ENCODE measurements at regions not wholly inside any gene's neighbourhood (a gene's known extent, or its start where the extent isn't known, plus 50 kb on each side); places are given as distances from the start of the nearest gene placed in this dataset.
A peak's percentile ranks its signal among the peaks of the same experiment; 100 is the strongest.

DNA sequence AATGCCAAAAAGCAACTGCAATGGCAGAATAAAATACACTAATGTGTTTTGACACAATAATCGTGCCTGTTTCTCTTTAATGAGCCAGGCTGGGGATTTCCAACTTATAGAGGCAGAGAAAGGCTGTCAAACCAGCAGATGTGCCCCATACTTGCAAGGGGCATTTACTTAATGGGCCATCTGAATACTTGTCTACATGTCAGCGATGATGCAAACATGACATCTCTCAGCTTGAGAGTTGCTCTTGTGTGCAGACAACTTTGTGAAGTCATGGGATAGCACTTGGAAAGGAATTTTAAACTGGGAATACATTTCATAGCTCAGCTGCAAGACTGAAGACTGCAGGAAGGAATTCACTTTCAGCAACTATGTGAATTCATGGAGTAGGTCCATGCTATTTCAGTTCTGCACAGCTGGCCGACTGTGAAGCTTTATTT lies 127.4 kb upstream of the ADAMTS9 start:
- DNase-seq, result no peak
- TF ChIP-seq GATA1 (IDR thresholded peaks at IDR 0.05; ENCODE audit: low read depth, low read length), result no peak
- no peak for TF ChIP-seq POLR2A (IDR thresholded peaks at IDR 0.05; ENCODE audit: low read length)

DNA sequence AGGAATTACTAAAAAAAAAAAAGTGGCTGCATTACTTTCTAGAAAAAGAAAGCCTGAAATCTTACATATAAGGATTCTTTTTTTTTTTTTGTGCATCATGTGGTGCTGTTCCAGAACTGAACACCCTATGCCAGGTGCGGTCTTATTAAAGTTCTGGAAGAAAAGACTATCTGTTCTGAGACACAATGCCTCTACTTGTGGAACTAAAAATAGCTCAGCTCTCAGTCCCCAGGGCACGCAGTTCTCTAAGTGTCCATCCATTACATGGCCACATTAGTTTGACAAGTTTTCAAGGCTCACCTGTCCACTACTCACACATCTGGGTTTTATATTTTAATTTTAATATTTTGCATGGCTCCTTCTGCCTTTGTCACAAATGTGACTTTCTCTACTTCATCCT lies 126.6 kb upstream of the ADAMTS9 start:
- TF ChIP-seq GATA1 (IDR thresholded peaks at IDR 0.05; ENCODE audit: low read depth, low read length), result no peak
- TF ChIP-seq POLR2A (IDR thresholded peaks at IDR 0.05; ENCODE audit: low read length), result no peak

DNA sequence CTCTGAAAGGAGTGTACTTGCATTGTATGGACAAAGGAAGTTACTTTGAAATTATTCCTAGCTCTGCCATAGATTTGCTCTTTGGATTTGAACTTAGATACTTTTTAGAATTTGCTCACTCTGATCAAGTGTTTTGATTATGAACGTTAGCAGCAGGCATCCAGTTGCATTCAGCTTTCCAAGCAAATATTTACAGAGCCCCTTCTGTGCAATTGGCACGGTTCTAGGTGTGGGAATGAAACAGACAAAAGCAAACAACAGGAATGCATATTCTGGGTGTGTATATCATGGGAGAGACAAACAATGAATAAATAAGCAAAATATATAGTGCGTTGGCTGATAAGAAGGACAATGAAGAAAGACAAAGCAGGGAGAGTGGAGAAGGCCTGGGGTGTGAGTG lies 125.5 kb upstream of the ADAMTS9 start:
- TF ChIP-seq POLR2A (IDR thresholded peaks at IDR 0.05; ENCODE audit: low read length) (no peak), GATA1 (IDR thresholded peaks at IDR 0.05; ENCODE audit: low read depth, low read length) (no peak)
- DNase-seq, result no peak

More for the DNA sequence above, 126.6 kb upstream of the ADAMTS9 start:
- no peak for DNase-seq

DNA sequence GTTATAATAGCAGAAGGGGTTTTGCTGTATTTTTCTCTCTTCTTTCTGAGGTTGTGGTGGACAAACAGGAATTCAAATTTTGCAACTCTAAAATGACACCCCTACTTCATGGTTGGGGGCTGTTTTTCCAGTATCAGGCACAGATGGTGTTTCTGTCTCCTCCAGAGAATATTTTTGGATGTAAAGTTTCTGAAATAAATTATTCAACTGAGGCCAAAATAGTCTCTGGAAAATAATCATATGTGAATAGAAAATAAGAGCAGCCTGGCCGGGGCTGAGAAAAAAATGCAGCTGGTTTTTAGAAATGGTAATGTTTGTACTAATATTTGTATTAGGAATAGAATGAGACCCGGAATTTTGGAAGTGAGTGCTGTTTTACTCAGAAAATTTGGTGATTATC lies 121.3 kb upstream of the ADAMTS9 start:
- no peak for DNase-seq
- TF ChIP-seq GATA1 (IDR thresholded peaks at IDR 0.05; ENCODE audit: low read depth, low read length) (no peak), POLR2A (IDR thresholded peaks at IDR 0.05; ENCODE audit: low read length) (no peak)

DNA sequence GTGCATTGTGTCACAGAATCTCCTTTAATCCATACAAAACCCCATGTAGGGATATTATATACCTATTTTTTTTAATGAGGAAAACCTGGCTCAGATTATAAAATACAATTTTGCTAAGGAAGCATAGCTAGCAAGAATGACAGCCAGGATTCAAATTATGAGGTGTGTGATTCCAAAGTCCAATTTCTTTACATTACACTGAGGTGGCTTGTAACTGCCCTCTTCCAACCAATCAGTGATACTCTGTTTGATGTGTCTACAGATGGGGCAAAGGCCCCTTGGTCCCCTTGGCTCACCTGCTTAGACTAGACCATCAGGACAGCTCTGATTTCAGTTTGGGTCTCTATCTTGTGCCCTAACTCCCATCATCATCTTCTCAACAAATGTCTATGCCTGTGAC lies 120.3 kb upstream of the ADAMTS9 start:
- no peak for DNase-seq
- TF ChIP-seq POLR2A (IDR thresholded peaks at IDR 0.05; ENCODE audit: low read length) (no peak), GATA1 (IDR thresholded peaks at IDR 0.05; ENCODE audit: low read depth, low read length) (no peak)

DNA sequence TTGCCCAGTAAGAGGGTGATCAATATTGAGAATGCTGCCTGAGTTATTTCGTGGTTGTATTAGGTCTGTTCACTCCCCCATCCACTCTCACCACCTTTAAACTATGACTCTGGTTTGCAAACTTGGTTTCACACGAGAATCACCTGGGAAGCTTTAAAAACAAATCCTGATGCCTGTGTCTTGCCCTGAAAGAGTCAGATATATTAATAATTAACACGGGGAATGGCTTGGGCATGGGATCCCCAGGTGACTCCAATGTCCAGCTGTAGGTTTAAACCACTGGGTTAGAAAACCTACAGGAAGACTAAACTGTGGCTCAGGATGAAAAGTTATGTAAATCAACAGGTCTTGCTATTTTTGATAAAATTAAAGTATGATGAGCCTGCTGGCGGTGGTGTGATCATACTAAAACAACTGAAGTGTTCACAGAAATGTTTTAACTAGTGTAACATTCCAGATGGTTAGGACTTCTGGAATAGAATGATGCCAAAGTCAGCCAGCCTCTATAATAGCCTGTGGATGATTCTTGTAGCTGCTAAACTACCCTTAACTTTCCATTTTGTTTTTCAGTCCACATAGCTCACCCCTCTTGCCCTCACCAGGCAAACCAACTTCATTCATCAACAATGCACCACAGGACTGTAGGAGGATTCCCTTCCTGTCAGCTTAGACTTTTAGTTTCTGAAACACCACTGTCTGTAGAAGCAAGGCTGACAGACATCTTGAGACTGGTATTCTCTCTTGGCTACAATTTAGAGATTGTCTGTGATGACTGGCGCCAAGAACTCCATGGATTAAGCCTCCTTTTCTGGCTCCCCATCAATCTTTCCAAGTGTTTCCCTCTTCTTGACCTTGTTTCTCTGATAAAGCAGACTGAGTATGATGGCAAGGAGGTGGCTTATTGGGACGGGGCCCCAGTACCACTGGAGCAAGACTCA lies 119.1 kb upstream of the ADAMTS9 start:
- no peak for DNase-seq
- TF ChIP-seq POLR2A (IDR thresholded peaks at IDR 0.05; ENCODE audit: low read length) (no peak), GATA1 (IDR thresholded peaks at IDR 0.05; ENCODE audit: low read depth, low read length) (no peak)

DNA sequence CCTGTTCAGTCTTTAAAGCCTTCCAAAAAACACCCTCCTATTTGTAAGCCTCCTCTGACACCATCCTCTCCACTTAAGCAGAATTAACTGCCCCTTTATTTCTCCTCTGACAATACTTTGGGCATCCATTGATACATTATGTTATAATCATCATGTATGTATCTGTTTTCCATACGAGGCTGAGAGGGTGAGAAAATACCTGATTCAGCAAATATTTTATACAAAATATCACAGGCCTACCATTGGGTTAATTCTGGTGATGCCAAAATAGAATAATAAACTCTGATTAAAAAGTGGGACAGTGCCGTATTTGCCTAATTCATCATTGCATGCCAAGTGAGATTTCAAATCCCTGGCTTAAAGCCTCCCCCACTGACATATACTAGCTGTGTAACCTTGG lies 118.2 kb upstream of the ADAMTS9 start:
- no peak for DNase-seq
- TF ChIP-seq POLR2A (IDR thresholded peaks at IDR 0.05; ENCODE audit: low read length) (no peak), GATA1 (IDR thresholded peaks at IDR 0.05; ENCODE audit: low read depth, low read length) (no peak)

DNA sequence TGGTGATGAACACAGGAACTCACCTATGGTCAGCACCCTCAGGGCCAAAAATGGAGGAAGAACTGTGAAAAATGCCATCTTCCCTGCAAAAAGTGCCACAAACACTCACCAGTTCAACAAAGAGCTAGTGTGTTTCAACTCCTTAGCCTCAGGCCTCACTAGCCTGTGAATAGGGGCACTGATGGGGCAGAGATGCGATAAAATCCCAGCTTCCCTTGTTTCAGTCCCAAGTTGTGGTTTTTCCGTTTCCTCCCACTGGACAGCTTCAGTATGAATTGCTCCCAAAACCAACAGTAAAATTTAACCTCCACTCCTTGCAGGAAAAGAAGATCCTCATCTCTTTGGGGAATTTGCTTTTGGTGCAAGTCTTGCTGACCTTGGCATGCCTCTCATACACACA lies 117.4 kb upstream of the ADAMTS9 start:
- DNase-seq, result no peak
- TF ChIP-seq GATA1 (IDR thresholded peaks at IDR 0.05; ENCODE audit: low read depth, low read length), result no peak
- TF ChIP-seq POLR2A (IDR thresholded peaks at IDR 0.05; ENCODE audit: low read length), result no peak

DNA sequence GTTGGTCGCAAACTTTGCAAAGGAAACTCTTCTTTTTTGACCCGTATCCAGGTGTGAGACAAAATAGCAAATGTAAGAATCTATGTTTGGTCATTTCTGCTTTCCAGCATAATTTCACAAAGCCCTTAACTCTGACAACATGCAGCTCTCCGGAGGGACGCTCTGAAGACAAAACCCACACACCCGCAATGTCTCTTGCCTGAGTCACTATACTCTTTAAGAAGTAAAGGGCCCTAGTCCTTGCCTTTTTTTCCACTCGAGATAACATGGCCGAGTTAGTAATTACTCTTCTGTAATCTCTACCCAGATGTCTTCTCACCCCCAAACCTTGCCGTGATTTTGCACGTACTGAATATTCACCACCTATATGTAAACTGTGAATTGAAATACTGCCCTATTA lies 115.7 kb upstream of the ADAMTS9 start:
- TF ChIP-seq POLR2A (IDR thresholded peaks at IDR 0.05; ENCODE audit: low read length) (no peak), GATA1 (IDR thresholded peaks at IDR 0.05; ENCODE audit: low read depth, low read length) (no peak)
- DNase-seq, result no peak

DNA sequence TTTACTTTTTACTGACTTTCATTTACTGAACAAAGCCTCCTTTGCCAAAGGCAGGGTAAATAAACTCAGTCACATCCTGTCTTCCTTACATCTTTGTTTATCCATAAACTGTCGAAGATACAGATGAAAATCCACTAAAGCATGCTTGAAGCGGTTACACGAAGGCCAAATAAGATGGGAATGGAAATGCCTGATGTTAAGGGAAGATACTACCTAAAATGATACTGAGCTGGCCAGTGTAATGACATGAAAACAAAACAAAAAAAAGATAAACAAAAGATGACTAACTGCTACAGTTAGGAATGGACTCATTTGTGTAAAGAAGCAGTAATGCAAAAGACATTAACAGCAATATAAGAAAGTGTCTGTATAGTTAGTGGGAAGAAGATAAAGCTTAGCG lies 114.7 kb upstream of the ADAMTS9 start:
- no peak for TF ChIP-seq GATA1 (IDR thresholded peaks at IDR 0.05; ENCODE audit: low read depth, low read length)
- TF ChIP-seq POLR2A (IDR thresholded peaks at IDR 0.05; ENCODE audit: low read length), result no peak
- no peak for DNase-seq

DNA sequence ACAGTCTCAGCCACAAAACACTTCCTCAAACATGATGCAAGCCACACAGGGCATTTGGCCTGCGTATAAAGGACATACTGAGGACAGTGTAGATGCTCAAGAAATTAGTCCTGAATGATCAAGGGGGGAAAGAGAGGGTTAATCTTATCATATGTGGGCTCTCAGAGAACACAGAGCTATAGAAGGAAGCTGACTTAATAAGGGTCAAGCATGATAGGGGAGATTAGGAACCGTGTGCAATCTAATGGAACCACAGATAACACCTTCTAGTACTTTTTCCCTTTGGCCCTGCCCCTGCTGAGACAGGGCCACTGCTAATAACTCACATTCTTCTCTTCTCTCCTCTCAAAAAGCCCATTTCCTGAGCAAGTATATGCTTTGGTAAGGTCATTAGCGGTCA lies 114.1 kb upstream of the ADAMTS9 start:
- TF ChIP-seq GATA1 (IDR thresholded peaks at IDR 0.05; ENCODE audit: low read depth, low read length), result no peak
- TF ChIP-seq POLR2A (IDR thresholded peaks at IDR 0.05; ENCODE audit: low read length), result no peak
- peak; percentile 6 to 53 for DNase-seq

DNA sequence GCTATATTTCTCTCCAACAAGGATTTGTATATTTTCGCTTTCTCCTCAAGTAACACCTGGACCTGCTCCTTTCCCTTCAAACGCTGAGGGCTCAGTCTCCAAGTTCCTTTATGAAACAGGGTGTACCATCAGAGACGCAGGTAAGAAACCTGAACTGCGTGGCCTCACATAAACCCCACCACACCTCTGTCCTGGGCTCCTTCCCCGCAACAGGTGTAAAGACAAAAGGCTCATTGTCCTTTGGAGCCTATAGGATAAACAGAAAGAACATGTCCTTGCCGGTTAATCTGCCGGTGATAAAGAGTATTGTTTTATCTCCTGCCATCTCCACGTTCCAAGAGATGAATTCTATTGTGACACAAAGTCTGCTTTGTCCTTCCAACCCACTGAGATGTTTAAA lies 111.8 kb upstream of the ADAMTS9 start:
- TF ChIP-seq GATA1 (IDR thresholded peaks at IDR 0.05; ENCODE audit: low read depth, low read length) (no peak), POLR2A (IDR thresholded peaks at IDR 0.05; ENCODE audit: low read length) (no peak)
- no peak for DNase-seq

DNA sequence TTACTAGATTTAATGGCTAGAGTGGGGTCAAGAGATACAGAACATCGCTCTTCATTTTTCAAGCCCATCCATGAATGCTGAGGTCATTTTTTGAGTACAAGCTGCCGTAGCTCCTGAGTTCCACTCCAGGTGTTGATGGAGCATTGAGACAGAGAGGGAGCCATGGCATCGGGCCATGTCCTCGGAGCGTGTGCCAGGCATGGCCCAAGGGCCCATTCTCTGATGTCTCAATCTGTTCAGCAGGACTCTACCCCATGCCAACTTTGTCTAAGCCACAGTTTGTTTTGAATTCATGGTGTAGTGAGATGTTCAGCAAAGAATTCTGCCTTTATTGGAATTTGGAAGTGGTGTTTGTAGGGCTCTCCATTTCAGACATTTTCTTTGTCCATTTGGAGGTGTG lies 110.5 kb upstream of the ADAMTS9 start:
- no peak for DNase-seq
- no peak for TF ChIP-seq POLR2A (IDR thresholded peaks at IDR 0.05; ENCODE audit: low read length)
- TF ChIP-seq GATA1 (IDR thresholded peaks at IDR 0.05; ENCODE audit: low read depth, low read length), result no peak

DNA sequence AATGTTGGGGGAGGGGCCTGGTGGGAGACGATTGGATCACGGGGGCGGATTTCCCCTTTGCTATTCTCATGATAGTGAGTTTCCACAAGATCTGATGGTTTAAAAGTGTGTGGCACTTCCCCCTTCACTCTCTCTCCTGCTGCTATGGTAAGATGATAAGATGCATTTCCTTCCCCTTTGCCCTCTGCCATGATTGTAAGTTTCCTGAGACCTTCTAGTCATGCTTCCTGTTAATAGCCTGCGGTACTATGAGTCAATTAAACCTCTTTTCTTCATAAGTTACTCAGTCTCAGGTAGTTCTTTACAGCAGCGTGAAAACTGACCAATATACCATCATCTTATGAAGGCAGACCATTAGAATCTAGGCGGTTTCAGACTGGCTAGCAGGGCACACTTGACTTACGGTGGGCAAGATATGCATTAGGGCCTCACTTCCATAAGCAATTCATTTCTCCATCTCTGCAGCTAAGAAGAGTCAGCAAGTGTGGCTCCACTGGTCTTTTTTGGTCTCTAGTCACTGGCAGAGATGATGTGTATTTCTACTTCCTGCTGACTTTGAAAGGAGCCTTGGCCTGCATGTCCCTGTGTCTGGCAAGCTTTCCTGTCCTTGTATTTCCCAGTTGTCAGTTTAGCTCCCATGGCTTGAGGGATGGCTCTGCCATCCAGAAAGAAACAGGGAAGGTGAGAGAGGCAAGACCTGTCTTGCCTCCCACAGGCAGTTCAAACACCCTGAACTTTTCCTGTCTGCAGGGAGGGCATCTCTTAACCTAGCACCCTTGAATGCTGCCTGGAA lies 109.0 kb upstream of the ADAMTS9 start:
- DNase-seq, result no peak
- TF ChIP-seq GATA1 (IDR thresholded peaks at IDR 0.05; ENCODE audit: low read depth, low read length), result no peak
- TF ChIP-seq POLR2A (IDR thresholded peaks at IDR 0.05; ENCODE audit: low read length), result no peak
